NCI-H526 treated with DMSO at 0.1 percent for 48 hours (cell line): ENCODE measurements at regions not wholly inside any gene's neighbourhood (a gene's known extent, or its start where the extent isn't known, plus 50 kb on each side); places are given as distances from the start of the nearest gene placed in this dataset.
A peak's percentile ranks its signal among the peaks of the same experiment; 100 is the strongest.

ENCODE experiments used
- DNase-seq: peaks from one replicate; lab custom pipeline; 2025; lab: John Stamatoyannopoulos, UW

DNA sequence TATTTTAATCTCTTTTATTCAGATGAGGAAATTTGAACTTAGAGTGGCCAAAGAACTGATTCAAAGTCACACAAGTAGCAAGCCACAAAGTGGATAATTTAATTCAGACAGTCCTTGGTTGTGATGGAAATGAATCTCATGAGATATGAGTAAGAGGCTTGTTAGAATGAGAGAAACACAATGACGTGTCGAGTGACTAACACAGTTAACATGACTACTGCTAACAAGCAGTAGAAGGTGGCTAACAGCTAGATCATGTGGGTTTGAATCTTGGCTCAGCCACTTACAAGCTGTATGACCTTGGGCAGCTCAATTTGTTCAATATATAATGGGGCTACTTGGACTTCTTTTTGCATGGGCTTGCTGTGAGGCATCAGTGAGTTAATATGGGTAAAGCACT is 104.5 kb upstream of the LMO4 start:
- no peak for DNase-seq

DNA sequence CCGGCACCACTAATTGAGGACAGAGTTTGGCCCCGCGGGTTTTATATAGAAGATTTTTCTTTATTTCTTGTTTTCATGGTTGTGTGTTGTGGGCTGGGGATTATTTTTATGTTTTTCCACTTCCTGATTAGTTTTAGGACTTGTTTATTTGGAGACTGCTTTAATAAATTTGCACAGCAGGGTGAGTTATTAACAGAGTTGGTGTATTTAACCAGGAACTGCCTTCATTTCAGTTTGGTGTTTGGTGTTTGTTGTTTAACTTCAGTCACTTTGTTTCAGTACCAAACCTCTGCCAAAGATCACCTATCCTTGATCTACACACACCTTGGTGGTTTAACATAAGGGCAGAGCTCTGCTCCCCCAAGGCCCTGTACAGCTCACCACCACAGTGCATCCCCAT is 103.5 kb upstream of the LMO4 start:
- DNase-seq: no peak

DNA sequence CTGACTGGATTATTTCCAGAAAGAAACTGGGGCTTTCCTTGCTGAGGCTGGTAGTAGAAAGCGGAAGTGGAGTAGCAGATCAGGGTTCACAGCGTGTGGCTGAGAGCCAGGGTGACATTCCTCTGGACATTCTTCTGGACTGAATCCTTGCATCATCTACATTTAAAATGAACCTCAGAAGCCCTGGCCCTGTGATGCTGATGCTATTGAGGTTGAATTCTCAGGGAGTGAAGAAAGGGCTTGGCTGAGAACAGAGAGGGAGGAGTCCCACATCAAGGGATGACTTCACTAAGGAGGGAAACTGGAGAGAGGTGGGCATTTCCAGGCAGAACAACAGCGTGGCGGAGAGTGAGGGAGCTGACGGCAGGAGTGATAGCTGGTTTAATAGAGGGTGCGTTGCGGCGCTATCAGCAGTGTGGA is 102.3 kb upstream of the LMO4 start:
- no peak for DNase-seq

DNA sequence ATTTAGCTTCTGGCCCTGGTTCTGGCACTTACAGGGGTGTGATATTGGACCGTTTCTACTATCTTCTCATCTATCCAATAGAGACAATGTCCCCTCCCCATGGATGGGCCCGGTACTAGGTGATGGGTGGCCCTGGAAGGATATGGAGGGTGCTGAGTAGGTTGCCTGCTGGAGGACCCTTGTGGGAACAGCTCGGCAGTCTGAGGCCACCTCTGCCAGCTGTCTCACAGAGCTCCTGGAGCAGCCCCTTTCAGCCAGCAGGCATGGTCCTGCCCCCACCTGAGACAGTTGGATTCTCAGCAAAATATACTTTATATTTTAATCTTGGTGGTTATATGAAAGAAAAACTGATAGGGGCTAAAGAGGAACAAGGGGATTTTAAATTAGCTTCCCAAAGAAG is 101.0 kb upstream of the LMO4 start:
- DNase-seq: no peak

DNA sequence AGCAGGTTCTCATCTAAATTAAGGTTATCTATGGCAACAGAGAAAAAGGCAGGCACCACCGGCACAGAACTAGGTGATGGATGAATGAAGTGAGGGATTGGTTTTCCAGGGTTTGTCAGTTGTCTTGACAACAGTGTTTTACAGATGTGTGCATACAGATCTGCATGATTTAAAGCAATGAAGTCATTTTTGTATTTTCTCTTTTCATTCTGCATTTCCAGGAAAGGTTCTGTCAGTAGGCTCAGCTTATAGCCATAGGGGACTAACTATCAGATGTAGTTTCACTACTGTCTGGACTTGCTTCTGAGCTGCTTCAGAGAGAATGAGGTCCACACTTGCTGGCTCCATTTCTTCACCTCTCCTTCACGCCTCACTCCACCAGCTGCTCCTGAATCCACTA is 98.2 kb upstream of the LMO4 start:
- no peak for DNase-seq

DNA sequence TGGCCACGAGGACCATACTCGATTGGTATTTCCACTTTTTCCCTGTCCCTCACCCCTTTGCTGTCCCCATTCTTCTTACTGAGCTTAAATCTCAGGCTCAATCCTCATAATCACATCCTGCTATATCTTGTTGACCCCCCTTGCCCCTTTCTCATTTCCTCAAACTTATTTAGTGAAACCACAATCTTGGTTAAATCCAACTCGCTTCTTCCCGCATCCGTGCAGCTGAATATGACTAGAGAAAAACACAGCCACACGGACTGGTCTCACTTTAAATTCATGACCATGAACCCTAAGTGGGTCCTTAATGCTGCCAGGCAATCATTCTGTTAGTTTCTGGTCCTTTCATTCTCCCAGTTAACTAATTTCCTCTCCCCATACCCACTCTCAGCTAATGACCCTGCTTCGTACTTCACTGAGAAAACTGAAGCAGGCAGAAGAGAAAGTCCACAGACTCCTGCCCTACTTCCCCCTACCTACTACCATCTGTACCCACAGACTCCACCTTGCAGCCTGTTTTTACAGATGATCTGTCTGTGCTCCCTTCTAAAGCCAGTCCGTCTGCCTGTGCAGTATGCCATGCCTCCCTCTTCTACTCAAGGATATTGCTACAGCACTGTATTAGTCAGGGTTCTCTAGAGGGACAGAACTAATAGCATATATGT is 96.8 kb upstream of the LMO4 start:
- no peak for DNase-seq

DNA sequence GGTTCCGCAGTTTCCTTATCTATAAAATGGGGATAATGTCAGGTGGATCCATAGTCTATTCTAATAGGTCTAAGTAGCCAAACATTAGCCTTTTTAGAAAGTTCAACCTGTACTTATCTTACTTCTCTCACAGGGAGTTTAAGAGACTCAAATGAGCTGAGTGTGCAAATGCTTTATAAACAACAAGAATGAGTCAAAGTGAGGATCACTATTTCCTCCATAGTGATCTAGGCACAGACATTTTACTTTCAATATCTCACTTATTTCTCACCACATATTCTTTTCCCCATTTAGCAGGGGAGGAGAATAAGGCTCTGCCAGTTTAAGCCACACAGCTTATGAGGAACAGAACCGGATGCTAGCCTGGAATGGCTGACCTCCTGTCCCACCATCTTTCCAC is 92.1 kb upstream of the LMO4 start:
- no peak for DNase-seq

DNA sequence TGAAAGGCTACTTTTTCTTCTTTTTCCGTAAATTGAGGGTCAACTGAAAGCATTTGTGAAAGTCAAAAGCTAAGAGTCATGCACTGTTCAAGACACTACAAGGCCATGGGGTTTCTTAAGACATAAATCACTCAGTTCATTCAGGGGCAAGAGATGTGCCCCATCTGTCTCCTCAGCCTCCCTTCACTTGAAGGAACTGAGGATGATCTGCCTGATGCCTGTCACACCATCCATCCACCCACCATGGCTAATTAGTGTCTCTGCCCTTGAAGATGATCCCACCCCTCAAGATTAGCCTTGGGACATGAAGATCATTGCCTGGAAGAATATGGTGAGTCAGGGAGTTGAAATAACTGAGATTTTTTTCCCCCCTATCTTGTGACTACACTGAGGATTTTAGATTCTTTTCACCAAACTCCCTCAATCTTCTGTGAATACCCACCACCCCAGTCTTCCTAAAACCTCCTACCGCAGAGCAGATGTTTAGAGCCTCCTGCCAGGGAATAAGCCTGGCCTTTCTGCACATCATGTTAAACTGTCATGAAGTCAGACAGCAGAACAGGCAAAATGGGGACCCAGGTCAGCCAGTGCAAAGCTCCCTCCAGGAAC is 88.6 kb upstream of the LMO4 start:
- no peak for DNase-seq

DNA sequence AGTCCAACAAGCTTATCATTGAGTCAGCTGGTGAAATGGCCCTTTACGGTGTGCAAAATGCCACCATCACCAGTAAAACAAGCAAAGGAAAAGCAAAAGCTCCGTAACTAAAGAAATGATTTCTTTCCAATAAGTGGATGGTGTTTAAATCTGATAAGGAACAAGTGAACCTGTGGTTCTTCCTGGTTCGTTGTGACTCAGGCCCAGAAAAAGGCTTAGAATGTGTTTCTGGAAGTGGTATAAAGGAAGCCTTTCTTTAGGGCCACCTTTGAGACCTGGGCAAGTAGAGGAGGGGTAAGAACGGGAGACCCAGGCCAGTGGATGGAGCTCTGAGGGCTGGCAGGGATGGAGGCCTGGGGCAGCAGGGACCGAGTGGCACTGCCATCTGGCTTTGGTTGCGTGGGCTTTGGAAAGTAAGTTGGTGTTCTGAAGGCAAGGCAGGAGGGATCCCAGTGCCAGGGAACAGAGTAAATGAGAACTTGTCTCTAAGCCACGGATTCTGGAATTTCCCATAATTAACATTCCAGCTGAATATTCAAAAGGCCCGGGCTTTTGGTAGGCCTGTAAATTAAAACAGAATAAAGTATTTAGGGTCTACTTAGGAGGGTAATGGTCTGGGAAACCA is 87.9 kb upstream of the LMO4 start:
- no peak for DNase-seq

DNA sequence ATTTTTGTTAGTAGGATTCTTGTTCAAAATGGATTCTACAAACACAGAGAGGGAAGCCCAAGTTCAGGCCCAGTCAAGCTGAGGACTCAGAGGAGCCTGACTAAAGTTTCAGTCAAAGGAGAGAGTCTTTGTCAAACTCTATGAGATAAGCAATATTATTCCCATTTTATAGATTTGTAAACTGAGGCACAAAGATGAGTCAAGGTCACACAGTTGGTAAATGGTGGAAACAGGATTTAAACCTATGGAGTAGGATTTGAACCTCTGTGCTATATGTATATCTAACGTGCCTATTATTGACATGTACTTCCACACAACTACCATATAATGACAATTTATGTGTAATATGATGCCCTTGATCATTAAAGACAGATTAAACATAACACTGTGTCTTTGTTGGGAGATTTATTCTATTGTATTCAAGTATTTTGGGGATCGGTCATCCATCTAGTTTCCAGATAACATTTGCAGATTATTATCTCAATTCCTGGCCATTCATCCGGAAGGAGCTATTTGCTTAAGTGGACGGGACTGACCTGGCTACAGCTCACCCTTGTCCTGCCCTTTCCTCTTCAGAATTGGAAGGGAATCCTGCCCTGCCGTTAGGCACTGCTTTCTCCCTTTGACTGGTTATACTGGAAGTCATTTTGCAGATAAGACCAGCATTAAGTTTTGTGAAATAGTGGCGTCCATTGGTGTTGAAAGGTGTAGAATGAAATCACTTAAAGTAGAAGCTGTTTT is 86.1 kb upstream of the LMO4 start:
- DNase-seq: no peak

DNA sequence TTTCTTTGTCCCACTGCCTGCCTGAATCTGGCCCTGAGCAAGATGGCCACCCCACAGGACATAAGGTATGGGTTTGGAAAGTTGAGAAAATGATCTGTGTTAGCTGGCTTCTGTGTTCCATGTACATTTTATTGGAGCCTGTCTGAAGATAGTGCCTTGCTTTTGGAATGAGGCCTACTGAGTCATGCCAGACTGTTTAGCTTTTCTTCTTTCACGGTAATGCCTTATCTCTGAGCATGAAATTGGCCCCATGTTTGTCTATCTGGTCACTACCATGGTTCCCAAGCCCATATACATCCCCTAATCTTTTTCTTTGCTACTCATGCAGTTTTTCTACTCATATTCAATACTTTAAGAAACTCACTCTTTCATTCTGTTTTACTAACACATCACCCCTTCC is 85.1 kb upstream of the LMO4 start:
- DNase-seq: no peak

DNA sequence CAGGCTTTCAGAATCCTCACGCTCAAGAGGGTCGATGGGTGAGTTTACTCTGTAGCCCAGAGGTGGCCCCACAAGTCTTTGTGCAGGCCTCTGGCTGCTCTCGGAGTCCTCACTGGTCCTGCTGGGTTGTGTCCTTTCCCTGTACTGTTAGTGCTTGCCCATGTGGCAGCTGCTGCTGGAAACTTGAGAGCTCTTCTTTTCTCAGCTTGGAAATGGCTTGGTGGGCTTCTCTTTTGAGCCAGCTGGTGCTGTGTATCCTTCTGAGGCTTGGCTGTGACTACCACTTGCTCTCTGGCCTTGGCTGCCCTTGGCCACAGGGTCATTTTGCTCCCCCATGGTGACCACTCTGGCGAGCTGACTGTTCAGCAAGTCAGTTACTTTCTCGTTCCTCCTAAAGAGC is 82.2 kb upstream of the LMO4 start:
- DNase-seq: no peak

DNA sequence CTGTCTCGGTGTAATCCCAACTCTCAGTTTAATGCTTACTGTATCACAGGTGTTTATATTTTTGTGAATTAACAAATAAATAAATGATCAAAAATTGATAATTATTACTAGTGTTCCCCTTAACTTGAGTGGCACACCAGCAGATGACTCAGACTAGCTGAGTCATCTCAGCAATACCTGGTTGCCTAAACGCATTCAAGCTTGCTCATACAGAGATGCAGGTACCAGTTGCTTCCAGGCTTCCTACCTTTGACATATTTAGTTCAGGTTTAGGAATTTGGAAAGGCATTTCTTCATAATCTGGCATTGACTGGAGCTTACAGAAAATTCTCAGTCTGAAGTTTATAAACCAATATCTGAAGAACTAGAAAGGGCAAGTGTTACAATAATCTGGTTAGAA is 78.9 kb upstream of the LMO4 start:
- no peak for DNase-seq

DNA sequence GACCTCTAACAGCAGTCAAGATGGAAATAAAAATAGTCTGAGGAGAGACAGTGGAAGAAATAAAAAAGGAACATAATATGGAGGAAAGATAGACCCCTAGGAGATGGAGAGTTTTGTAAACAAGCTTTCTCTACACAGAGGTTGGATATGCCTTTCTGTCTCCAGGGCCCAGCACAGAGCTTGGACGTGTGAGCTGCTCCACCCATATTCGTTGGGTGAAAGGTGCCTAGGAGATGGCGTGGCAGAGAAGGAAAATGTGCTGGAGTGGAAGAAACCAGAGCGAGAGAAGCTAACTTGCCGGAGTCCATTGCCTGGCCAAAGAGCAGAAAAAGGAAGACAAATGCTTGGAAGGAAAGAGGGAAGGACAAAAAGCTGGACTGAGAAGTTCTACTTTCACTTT is 78.3 kb upstream of the LMO4 start:
- no peak for DNase-seq

DNA sequence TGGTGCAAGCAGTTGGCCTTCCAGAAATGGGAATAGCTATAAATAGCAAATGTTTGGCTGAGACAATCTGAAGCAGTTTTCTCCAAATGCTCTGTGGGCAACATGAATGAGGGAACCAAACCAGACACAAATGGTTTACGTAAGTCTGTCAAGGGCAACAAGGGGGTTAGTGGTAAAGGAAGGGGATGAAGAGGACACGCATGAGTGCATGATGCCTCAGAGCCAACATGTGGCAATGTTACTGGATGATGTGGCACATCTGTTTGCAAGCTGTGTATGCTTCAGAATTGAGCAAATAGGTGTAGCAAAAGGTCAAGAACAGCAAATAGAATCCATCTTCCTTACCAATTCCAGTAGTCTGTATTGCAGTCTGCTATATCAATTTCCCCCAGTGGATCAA is 76.3 kb upstream of the LMO4 start:
- DNase-seq: no peak

DNA sequence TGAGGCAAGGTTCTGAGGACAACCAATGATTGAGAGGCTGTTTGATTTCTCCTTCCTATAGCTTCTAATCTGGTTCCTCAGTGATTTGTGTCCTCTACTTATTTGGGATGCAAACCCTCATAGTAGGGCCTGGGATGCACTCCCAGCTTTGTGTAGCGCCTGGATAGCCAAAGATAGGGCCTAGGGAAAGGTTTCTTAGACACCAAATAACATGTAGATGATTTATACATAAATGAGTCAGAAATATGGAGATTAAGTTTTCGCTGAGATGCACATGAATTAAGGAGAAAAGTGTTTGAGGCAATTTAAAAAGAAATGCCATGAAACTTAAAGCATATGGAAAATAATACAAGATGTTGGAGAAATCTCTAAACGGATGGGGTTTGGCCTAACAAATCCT is 66.0 kb upstream of the LMO4 start:
- no peak for DNase-seq

DNA sequence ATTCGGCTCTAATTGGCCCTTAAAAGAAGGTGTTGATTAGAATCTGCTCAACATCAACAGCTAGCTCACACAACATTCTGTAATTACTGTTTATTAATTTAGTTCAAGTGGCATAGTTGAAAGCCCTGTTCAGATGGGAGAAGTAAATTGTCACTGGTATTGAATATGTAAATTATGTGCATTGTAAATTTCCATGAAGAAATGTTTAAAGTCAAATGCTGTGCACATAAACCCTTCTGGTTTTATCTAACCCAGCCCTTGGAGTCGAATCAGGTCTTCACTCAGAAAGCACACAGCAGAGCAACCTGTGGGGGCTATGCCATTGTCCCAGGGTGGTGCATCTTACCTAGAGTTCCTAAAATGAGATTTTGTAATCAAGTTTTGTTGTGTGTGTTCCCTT is 65.4 kb upstream of the LMO4 start:
- peak; percentile 17 for DNase-seq

DNA sequence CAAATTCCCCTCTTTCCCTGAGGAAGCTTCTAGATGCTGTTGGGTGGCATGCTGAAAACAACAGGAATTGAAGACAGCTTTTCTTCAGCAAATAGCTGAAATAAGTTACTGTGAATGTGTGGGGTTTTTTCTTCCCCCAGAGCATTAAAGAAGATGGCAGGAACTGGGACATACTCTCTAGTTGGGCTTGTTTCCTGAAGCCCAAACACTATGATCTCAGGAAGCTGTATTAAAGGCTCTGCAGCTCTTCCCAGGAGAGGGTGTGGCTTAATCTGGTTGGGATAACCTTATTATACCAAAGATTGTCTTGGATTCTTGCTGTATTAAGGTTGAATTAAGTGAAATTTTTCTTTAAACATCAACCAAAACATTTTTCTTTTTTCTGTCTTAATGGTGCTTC is 64.9 kb upstream of the LMO4 start:
- DNase-seq: no peak

DNA sequence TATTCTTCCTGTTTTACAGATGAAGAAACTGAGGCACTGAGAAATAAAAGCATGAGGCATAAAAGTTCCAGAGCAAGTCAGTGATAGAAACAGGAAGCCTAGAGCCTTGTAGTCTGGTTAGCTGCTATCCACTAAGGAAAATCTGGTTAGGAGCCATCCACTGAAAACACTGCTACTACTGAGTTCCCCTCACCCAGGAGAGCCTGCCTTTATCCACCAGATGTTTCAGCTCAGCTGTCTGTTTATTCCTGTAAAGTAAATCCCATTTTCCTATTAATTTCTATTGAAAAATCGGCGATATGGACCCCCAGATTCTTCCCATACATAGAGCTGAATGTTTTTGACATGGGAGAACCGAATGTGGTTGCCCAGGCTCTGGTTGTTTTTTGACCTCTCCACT is 63.7 kb upstream of the LMO4 start:
- DNase-seq: no peak

DNA sequence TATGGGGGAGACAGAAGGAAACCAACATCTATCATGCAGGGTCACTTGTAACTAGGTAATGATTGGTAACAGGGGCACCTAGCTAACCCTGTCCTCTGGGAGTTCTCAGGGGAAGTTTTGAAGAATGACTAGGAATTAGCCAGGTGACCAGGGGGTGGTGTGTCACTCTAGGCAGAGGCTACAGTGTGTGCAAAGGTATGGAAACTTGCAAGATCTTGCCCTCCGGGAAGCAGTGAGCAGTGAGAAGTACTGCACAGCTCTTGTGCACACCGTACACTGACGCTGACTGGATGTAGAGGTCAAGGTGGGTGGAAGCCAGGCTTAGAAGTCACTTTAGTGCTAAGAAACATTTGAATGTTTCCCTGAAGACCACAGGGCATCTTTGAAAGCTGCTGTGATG is 62.9 kb upstream of the LMO4 start:
- DNase-seq: no peak

DNA sequence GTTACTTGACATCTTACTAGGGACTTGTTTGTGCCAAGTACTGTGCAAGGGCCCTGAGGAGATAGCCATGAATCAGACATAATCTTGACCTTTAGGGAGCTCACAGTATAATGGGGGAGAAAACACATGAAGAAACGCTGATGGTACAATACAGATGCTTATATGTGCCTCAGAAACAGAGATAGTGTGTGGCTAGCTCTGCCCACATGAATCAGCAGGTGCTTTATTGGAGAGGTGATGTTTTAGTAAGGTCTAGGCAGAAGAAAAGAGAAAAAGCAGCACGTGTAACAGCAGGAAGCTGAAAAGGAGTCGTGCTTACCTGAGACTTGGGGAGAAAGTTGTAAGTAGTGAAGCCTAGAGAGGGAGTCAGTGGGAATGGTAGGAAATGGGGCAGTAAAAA is 60.6 kb upstream of the LMO4 start:
- no peak for DNase-seq

DNA sequence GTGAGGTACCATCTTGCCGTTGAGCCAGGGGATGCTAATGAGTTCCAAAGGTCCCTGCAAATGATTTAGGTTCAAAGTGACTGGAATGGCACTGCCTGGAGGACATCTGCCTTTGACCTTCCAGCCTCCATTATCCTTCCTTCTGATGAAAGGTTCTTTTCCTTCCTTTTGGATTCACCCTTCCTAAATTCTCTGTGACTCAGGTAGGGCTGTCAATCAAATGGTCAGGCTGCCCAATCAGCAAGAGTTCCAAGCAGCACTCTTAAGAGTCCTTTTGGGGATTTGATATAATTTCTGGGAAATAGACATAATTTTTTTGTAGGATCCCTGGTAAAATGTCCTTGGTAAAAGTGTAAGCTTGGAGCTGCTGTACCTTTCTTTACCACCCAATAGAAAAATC is 58.8 kb upstream of the LMO4 start:
- no peak for DNase-seq

DNA sequence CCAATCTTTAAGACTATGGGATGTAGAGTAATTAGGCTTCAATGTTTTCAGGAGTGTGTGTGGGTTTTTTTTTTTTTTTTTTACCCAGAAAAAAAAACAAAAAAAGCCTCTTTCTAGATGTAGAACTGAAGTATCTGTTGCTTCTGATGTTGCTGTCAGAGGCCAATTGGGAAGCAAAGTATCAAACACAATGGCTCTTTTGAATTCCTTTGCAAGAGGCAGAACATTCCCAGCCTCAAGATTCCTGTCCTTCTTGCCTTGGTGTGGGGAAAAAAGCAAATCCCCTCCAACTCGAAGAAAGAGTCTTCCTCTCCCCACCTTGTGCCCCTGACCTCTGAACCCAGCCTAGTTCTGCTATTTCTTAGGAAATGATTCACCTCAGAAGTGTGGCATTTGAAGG is 55.4 kb upstream of the LMO4 start:
- no peak for DNase-seq
